Stimulated activated CD8-positive, alpha-beta memory T cell treated with anti-CD3 and anti-CD28 coated beads, Interleukin-7, amount 100 ng/mL, for 48 hours (primary cell): ENCODE measurements at regions not wholly inside any gene's neighbourhood (a gene's known extent, or its start where the extent isn't known, plus 50 kb on each side); places are given as distances from the start of the nearest gene placed in this dataset.
"Not testable (repeated sequence)": the region's sequence is repeated elsewhere in the genome, so short reads cannot be mapped to it uniquely, and the experiment has no call there.

Experiments used
- DNase-seq, 2 donors: peaks; one replicate each; pipeline ENCODE4 v3.0.0-alpha.2; 2020; ENCODE audit warnings: low read depth in 1 of 2; ENCODE audit errors: extremely low read depth in 1 of 2

DNA sequence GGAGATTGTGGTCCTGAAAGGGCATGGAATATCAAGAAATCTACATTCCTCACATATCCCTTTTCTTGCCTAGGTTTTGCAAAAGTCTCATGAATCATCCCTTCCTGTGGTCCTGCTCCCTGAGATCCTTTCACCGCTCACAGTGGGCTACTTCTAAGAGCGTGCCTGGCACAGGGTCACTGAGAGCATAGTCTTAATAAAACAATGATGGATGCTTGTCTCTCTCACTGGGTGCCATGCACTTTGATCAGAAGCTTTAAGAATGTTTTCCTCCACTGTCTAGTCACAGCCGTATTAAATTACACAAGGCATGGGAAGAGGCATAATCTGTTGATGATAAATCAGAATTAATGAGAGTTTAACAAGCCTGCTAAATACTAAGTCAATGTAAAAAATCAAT lies 269.7 kb upstream of the ATP10A start:
- DNase-seq: no peak

DNA sequence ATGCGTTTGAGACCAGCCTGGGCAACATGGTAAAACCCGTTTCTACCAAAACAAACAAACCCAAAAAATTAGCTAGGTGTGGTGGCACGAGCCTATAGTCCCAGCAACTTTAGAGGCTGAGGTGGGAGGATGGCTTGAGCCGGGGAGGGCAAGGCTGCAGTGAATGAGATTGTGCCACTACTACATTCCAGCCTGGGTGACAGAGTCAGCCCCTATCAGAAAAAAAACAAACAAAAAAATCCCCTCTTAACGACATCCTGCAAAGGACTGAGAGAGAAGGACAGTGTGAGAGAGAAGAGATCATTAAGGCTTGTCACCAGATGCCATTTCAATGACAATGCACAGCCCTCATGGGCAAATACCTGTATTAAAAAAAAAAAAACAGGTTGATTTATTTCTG lies 266.7 kb upstream of the ATP10A start:
- no peak for DNase-seq

DNA sequence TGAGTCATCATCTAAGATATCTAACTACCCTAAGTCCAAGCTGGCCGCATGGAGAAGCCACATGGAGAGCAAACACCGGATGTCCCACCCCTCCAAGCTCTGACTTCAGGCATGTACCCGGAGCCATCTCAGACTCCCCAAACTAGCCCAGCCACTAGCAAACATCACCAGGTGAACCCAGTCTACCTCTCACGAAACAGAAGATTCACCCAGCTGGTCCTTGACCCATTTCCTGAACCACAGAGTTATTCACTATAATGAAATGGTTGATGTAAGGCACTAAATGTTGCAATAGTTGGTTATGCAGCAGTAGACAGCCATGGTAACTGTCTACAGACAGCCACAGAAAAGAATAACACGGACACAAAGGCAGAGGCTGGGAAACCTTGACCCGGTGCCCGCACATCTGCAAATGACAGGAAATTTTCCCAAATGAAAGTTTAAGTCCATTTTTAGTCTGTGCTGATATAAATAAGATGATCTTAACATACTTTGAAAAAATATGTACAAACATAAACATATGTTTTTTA lies 265.5 kb upstream of the ATP10A start:
- DNase-seq: no peak

DNA sequence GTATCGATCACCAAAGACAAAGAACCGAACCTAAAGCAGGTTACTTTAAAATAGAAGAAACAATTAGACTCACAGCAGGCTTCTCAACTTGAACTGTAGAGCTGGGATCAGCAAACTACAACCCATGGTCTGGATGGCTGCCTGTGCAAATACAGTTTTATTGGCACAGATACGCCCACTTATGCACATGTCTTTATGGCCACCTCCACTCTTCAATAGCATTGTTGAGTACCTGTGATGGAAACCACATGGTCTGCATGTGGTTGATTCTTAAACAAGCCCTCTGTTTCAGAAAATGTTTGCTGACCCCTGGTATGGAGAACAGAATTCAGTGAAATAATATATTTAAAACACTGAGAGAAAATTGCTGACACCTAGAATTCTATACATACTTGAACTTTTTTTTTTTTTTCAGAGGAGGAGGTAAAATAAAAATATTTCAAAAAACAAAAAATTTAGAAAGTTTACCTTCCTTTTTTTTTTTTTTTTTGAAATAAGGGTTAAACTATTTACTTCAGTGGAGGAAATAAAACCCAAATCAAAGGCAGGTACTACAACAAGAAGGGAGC lies 263.8 kb upstream of the ATP10A start:
- DNase-seq: no peak

DNA sequence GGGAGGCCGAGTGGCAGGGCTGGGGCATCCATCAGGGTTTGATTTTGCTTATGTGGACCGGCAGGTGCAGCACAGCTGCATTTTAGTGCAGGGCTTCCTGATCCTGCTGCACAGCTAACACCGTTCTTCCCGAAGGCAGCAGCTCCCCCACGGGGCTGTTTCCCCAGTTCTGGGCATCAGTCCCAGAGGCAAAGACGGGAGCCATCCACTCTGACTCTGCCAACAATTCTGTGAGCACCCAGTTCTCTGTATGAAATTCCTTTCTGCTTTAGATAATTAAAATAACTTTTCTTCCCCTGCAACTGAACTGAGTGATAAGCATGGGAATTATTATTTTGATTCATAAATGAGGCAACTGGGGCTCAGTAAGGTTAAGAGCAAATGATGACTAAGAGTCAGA lies 262.9 kb upstream of the ATP10A start:
- no peak for DNase-seq

DNA sequence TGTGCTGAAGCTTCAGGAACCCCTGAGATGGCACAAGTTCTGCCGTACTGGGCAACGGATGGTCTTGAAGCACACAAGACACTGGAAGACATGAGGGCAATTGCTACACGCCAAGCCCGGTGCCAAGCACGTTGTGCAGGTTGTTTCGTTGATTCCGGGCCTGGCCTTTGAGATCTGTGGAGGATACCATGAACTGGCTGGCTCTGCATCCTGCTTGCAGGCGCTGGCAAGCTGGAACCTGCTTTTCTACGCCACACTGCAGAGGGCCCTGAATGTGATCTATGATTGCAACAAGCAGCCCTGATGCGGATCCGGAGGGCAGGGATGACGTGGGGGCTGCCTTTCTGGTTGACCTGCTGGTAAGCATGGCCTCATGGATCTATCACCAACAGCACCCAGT lies 262.5 kb upstream of the ATP10A start:
- DNase-seq: no peak

DNA sequence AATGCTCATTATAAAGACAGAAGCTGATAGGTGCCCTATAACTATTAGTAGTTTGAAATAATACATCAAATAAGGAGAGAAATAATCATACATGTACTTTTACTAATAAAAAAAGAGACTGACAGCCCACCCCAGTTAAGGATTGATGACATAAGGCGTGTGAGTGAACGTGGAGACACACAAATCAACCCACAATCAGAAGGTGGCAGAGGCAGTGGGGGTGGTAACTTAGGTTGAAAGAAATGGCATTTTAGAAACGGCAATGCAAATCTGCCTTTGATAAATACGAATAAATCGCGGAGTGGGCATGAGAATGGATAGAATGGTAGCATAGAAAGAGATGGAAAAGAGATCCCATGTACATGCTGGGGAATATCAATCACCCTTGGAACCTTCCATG lies 256.2 kb upstream of the ATP10A start:
- no peak for DNase-seq

DNA sequence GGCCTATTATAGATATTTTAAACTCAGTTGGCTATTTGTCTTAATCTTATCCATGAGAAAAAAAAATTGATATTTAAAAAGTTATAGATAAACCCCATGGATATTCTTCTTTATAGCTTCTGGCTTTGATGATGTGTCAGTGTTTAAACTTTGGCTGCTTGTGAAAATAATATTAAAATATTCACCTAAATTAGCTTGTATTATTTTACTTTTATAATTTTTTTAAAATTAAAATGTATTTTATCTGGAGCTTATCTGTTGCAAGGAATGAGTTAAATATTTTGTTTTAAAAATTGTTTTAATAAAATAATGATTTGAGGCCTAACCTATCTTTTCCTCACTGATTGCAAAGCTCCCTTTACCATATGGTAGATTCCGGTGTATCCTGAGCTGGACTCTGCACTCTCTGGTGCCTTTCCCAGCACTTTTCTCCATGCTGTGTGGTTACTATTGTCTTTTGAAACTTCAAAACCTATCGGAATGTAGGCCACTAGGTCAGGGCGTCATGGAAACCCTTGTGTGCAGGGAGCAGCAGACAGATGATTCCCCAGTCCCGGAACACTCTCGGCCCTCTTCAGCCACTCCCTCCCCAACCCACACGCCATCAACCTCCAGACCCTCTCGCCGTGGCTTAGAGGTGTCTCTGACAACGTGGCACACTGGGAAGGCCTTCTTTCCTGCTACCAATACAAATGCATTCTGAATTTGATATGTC lies 252.3 kb upstream of the ATP10A start:
- no peak for DNase-seq

DNA sequence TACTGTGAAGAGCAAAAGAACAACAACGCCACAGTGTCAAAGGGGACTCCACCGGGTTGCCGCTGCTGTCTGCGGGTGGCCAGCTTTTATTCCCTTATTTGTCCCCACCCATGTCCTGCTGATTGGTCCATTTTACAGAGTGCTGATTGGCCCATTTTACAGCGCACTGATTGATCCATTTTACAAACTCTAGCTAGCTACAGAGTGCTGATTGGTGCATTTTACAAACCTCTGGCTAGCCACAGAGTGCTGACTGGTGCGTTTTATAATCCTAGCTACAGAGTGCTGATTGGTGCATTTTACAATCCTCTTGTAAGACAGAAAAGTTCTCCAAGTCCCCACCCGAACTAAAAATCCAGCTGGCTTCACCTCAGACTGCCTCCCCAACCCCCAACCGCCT lies 251.0 kb upstream of the ATP10A start:
- not testable (repeated sequence) for DNase-seq

DNA sequence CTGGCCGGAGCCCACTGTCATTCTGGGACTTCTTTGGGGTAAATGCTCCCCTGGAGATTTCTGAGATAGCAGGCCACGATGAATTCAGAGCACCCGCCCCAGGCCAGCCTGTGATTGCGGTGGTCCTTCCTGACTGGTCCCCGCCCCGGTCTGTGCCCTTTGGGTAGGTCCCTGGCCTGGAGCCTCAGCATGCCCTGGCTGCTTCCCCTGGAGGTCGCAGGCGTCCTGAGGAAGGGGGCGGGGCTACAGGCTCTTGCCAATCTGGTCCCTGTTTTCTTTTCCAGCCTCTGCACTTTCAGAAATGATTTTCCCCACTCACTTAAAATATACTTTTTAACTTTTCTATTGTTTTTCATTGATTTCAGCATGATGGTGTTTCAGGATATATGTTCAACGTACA lies 250.2 kb upstream of the ATP10A start:
- no peak for DNase-seq

DNA sequence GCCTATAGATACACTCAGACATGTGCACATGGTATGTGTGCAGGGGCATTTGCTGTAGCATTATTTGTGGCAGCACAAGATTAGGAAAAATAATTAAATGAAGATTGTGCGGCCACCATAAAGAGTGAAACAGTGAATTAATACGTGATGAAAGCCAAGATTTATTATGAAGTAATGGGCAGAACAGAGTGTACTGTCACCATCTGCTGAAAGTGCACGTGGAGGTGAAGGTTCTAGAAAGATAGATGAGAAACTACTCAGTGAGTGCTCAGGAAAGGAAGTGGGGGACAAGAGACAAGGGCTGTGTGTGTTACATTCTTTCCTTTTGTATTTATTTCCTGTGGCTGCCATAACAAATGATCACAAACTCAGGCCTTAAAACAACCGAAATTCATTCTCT lies 246.1 kb upstream of the ATP10A start:
- DNase-seq: no peak

DNA sequence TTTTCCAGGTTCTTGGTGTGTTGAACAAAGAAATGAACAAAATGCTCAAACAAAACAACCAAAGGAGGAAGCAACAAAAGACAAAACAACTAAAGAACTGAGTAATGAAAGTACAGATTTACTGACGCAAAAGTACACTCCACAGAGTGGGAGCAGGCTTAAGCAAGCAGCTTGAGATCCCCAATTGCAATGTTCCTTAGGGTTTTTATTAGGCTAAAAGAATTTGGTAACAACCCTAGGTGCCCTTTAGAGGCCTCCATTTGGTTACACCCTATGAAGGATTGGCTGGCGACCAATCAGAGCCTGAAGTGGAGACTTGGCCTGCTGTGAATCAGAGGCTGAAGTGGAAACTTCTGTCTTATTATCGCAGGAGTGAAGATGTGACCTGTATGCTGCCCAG lies 243.4 kb upstream of the ATP10A start:
- no peak for DNase-seq

DNA sequence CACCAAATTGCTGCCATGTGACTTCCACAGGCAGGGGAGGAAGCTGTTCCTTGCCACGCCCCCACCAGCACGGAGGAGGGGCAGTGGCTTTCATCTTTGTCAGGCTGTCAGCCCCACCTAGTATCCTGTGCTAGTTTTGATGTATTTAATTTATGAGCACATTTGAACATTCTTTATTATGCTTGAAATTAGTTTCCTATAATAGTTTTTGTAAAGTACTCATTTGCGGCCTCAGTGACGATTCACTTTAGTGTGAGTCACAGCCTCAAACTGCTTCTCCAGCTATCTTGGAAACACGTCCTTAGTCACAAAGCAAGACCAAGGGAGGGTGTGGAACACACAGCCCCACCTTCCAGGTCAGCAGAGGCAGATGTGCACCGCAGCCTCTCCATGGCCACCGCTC lies 239.9 kb upstream of the ATP10A start:
- DNase-seq: no peak

DNA sequence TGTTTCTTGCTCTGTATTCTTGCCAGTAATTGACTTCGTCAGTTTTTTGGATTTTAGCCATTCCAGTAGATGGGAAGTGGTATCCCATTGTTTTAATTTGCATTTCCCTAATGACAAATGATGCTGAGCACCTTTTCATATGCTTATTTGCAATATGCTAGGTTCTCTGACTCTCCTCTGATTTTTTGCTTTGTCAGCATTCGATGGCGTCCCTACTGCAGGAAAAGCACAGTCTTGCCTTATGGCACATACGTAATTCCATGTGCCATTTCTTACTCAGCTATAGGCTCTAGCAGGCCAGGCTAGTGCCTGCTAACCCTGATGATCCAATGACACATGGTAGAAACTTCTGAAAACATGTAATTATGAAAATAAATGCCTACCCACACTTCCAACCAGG lies 239.2 kb upstream of the ATP10A start:
- DNase-seq: no peak

DNA sequence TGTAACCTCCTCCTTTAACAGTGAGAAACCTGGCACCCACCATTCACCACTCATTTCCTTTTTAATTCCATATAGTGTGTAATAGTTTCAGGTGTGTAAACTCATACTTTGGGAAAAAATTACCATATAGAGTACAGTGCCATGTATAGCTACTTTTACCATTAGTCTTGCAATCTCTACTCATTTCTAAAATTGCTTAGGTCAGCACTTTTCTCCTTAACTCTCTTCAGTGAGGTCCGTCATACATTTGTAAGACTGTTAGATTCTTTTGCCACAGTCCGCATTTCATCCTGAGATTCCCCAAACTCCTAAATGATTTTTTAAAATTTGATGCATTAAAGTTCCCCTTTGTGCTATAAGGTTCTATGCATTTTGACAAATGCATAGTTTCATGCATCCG lies 238.3 kb upstream of the ATP10A start:
- no peak for DNase-seq

DNA sequence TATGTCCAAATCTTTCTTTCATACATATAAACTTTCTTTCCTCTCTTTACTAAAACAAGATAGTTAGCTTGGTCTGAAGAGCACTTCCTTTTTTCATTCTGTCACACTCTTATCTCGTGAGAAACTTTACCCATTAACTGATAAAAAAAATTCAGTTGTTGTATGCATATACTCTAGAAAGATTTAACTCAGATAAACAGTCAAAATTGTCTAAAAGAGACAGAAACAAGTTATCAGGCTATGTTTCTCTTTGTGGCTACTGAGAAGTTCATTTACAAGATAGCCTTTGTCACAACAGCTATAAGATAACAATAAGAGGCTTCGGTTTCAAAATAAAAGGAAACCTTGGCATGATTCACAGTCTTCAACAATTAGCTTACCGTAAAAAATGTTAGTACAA lies 235.7 kb upstream of the ATP10A start:
- DNase-seq: no peak

DNA sequence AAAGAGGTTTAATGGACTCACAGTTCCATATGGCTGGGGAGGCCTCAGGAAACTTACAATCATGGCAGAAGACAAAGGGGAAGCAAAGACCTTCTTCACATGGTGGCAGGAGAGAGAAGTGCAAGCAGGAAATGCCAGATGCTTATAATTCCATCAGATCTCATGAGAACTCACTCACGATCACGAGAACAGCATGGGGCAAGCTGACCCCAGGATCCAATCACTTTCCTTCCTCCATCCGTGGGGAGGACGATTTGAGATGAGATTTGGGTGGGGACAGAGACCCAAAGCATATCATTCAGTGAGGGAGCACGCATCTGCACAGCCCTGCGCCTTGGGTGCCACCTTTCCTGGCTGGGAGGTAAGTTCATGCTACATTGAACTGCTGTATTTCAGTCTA lies 234.1 kb upstream of the ATP10A start:
- DNase-seq: no peak

DNA sequence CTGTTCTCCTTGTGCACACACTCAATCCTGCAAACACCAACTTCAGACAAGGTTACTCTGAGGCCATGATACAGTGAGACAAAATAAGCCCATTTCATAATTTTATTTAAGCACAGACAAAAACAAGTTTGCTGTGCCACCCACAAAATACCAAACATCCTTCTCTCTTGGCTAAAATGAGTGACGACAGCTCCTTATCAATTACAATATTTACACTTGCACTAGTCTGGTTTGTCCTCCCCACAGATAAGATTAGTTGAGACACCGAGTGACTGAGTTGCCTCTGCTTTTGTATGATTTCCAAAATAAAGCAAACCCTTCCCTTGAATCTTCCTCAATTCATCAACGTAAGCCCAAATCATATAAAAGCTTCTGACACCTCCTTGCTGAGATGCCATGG lies 233.5 kb upstream of the ATP10A start:
- no peak for DNase-seq

DNA sequence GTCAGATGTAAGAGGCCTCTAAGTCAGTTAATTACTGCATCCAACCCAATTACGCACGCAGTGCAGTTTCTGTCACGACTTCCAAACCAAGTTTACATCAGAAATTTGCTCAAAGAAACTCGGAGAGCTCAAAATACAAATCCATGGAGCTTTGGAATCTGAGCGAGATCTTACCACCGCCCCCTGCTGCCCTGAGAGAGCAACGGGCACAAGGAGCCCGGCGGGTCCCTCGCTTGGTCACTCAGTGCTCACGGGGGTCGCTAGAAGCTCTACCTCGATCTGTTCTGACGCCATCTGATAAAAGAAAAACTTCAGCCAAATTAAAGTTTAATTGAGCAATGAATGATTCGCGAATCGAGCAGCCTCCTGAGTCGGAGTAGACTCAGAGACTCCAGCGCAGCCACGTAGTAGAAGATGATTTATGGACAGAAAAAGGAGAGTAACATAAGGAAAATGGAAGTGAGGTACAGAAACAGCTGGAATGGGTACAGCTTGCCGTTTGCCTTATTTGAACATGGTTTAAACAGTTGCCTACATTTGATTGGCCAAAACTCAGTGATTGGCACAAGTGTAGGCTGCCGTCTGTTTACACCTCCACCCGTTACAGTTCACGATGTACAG lies 232.7 kb upstream of the ATP10A start:
- DNase-seq: no peak

DNA sequence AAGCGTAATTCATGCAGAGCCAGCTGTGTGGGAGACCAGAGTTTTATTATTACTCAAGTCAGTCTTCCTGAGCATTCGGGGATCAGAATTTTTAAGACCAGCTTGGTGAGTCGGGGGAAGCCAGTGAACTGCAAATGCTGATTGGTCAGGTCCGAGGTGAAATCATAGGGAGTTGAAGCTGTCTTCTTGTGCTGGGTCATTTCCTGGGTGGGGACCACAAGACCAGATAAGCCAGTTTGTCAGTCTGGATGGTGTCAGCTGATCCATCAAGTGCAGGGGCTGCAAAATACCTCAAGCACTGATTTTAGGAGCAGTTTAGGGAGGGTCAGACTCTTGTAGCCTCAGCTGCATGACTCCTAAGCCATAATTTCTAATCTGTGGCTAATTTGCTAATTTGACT lies 228.1 kb upstream of the ATP10A start:
- no peak for DNase-seq

DNA sequence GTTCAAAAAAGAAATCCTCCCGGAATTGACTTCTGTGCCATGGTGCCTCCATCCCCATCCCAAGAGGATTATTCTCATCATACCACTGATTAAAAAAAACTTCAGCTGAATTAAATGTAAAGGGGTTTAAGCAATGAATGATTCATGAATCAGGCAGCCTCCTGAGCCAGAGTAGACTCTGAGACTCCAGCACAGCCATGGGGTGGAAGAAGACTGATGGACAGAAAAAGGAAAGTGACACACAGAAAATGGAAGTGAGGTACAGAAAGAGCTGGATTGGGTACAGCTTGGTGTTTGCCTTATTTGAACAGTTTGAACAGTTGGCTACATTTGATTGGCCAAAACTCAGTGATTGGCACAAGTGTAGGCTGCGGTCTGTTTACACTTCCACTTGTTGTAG lies 224.8 kb upstream of the ATP10A start:
- DNase-seq: no peak

DNA sequence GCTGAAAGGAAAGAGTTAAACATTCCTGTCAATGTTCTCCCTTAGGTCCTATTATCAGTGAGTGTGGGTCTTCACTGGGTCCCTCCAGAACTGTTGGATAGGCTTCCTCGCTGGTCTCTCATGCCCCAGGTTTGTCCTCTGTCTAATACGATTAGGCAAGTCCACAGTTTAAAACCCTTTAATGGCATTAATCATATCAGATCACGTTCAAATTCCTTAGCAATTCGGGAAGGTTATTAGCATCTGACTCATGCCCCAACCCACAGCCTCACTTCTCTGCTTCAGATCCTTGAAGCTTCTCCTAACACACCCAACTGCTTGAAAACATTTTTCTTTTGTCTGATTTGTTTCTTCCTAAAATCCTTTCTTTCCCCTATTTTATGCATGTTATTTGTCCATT lies 224.3 kb upstream of the ATP10A start:
- no peak for DNase-seq
